Activated effector memory CD4-positive, alpha-beta T cell treated with anti-CD3 and anti-CD28 coated beads, Interleukin-2, amount 50 U/mL, for 16 hours (primary cell): ENCODE measurements at regions not wholly inside any gene's neighbourhood (a gene's known extent, or its start where the extent isn't known, plus 50 kb on each side); places are given as distances from the start of the nearest gene placed in this dataset.

Experiments
- DNase-seq: peaks from one replicate; pipeline ENCODE4 v3.0.0-alpha.2; 2020

- DNase-seq, result no peak
Measured at GRCh38 chr13:31853643-31854326, 114.5 kb downstream of the RXFP2 start.

DNA sequence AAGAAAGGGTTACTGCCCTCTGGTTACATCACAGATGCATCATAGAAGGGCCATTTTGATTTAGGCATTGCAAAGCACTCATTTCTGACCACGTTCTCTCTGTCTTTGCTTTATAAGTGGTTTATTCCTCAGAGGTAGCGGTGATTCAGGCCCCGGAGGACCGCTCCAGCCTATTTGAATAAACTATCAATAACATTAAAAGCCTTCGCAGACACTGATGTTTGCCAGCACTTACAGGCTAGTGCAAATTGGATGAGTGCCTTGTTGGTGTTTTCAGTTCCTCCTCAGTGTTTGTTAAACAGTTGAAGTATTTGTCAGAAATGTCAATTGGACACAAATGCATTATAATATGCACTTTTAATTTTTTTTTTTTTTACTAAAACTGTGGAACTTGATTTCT, 120.2 kb downstream of the RXFP2 start:
- DNase-seq, result no peak

DNA sequence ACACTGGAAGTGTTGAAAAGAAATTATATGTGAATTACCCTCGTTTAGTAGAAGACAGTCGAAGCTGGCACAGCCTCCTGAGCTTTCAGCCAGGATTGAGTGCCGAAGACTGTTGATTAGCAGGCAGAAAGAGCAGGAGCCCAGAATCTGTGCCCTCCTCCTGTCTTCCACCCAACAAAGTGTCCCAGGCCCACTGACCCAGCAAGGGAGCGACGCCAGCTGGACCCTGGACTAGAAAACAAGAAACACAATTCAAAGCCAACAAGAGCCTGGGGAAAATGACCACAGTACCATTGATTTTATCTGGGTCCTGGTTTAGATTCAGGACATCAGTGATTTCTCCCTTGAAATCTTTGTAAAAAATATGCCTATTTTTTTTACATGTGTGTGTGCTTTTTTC, 120.7 kb downstream of the RXFP2 start:
- no peak for DNase-seq

GRCh38 chr13:31862828-31863227, 123.5 kb downstream of the RXFP2 start:
- no peak for DNase-seq

- DNase-seq, result no peak
Measured at GRCh38 chr13:31864307-31864706, 125.0 kb downstream of the RXFP2 start.

- DNase-seq, result no peak
Measured at GRCh38 chr13:31866099-31866498, 126.8 kb downstream of the RXFP2 start.

GRCh38 chr13:31867709-31868108, 128.4 kb downstream of the RXFP2 start:
- DNase-seq, result no peak

DNA sequence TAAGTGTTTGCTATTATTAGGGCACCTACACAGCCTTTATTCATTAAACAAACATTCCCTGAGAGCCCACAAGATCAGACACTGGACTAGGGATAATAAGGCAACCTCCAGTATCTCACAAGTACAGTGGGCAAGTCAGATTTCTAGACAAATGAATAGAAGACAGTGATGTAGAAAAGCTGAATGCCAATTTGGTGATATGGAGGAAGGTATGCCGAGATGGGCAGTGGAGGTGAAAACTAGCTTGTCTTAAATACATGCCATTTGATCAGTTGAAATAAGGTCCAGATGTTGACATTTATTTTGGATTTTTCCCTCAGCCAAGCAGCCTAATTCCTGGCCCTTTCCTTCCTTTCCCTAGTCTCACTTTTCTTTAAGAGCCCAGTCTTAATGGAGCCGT, 130.3 kb downstream of the RXFP2 start:
- DNase-seq, result no peak

- DNase-seq, result no peak
Measured at GRCh38 chr13:31870511-31870910, 131.2 kb downstream of the RXFP2 start.

DNA sequence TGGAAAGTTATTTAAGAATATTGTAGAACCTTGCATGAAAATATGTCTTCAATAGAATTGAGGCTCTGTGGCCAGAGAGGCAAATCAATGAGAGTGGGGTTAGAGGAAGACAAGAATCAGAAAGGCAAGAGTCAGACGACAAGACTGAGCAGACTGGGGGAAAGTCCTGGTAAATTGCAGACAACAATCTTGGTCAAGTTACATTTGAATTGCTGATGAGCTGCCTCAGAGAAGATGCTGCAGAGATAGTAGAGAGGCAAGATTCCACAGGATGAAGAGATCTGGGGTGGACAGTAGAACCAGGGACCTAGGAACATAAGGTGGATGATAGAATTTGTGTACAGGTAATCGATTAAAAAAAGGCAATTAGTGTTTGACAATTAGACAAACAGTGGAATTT, 133.8 kb downstream of the RXFP2 start:
- DNase-seq, result no peak

DNA sequence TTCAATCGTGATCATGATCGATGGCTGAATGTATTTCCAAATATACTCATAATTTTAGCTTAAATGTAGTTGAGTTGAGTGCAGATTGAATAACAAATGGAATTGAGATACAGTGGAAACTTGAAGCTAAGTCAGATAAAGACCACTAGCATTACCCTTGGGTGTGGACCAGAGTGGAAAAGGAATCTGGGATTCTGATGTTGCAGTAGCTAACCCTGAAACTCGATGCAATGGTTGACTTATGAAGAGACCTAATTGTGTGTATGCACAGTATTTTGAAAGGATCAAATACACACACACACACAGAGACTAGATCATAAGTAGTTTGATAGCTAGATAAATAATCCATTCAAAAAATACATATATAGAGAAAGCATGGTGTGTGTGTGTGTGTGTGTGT, 135.8 kb downstream of the RXFP2 start:
- no peak for DNase-seq

GRCh38 chr13:31878052-31878451, 138.7 kb downstream of the RXFP2 start:
- no peak for DNase-seq

GRCh38 chr13:31878495-31878894, 139.2 kb downstream of the RXFP2 start:
- DNase-seq, result no peak

- DNase-seq, result no peak
Measured at GRCh38 chr13:31878955-31879354, 139.6 kb downstream of the RXFP2 start.

DNA sequence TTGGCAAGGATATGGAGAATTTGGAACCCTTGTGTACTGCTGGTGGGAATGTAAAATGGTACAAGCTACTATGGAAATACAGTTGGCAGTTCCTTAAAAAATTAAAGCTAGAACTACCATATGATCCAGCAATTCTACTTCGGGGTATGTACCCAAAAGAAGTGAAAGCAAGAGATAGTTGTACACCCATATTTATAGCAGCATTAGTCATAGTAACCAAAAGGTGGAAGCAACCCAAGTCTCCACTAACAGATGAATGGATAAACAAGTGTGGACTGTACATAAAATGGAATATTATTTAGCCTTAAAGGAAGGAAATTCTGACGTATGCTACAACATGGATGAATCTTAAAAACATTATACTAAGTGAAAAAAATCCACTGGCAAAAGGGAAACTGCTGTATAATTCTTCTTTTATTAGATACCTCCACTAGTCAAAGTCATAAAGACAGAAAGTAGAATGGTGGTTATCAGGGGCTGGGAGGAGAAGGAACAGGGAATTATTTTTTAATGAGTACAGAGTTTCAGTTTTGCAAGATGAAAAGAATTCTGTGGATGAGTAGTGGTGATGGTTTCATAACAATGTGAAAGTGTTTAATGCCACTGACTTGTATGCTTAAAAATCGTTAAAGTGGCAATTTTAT, 141.6 kb downstream of the RXFP2 start:
- no peak for DNase-seq

DNA sequence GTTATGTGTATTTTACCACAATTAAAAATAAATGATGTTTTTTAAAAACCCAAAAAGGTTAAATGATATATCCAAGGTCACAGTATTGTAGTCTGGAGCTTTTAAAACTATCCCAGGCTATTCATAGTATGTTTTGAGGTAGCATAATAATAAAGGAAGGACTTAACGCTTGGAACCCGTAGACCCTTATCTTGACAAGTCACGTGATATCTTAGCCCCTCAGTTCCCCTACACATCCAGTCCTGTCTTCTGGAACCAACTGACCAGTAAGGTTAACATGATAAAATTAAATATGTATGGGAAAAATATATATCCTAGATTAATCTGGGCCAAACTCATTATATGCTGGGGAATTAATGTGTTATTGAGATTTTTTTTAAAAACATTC, 142.2 kb downstream of the RXFP2 start:
- no peak for DNase-seq

- no peak for DNase-seq
Measured at GRCh38 chr13:31882794-31883193, 143.5 kb downstream of the RXFP2 start.

GRCh38 chr13:31884556-31884955, 145.2 kb downstream of the RXFP2 start:
- DNase-seq, result no peak

DNA sequence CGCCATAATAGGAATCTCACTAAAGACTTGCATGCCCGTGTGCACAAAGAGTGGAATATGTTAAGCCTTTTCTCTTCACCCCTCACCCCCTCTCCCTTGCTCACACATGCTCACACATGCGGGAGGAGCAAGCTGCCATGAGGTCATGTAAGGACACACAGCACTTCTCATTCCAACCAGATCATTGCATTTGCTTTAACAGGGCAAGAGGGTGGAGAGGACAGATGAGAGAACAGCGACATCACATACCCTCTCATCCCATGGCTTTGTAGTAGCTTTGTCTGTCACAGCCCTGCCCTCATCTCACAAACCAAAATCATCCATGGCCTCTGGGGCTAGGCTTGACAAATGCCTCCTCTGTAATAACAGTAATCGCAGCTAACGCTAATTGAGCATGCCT, 145.6 kb upstream of the FRY start:
- no peak for DNase-seq

DNA sequence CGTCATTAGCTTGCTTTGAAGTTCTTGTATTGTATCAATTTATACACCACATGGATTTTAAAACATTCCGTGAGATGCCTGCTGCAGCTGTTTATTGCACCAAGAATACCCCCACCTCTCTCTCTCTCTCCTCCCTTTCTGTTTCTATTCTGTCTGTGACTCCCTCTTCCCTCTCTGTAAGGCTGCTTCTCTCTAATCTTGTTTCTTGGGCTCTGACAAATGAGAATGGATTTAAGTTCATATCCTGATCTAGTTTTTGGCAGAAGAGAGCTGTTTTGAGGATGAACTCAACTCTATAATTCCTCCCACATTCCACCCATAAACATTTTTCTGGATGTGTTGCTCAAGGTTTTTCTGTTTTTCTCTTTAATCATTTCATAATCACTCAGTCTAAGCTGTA, 144.3 kb upstream of the FRY start:
- no peak for DNase-seq

DNA sequence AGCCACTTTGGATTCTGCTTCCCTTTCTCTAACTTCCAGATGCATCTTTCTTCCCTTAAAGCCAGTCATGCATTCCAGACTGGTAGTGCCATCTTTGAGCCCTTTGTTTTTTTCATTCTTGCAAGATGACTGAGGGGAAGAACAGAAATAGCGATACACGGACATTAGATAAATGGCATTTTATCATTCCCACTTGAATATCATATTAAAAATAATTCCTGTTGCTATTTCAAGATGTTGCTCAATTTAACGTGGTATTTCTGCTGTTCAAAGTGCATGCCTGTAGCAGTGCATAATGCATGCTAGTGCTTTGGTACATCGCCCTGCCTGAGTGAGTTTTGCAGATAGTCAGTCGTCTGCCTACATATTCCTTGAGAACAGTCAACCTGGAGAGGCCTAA, 140.6 kb upstream of the FRY start:
- DNase-seq, result no peak

GRCh38 chr13:31891472-31891871, 140.1 kb upstream of the FRY start:
- DNase-seq, result no peak

DNA sequence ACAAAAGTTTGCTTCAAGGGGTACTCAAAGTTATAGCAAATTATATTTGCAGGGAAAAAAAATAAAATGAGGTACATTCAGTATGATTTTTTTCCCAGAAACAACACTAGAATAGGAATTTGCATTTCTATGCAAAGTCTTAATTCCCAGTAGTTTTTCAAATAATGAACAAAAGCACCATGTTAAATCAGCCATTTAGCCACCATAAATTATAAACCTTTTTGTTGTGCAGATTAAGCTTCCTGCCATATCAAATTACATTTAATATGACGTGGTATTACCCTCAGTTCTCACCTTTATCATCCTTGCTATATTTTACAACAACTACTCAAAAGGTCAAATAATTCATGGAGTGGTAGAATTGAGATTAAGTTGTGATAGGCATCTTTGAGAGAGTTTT, 136.6 kb upstream of the FRY start:
- no peak for DNase-seq

DNA sequence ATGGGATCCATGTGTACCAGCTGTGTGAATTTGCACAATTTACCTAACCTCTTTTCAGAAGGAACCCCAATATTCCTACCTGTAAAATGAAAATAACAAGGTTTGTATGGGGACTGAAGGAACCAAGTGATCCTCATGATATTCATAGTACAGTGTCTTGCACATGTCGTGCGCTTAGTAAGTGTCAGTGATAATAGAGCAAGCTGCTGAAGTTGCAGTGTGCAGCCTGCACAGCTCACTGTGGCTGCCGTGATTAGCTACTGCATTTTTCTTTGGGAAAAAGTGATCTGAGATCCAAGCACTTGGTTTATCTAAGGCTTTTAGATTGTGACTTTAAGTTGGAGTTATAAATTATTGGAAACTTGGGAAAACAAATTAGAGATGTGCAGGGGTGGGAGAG, 135.9 kb upstream of the FRY start:
- no peak for DNase-seq

GRCh38 chr13:31896427-31896826, 135.1 kb upstream of the FRY start:
- no peak for DNase-seq
